CD14-positive monocyte (primary cell): ENCODE measurements at regions not wholly inside any gene's neighbourhood (a gene's known extent, or its start where the extent isn't known, plus 50 kb on each side); places are given as distances from the start of the nearest gene placed in this dataset.

Experiments
- DNase-seq, 3 donors: peaks; one replicate each; pipeline ENCODE4 v3.0.0-alpha.2; 2011 to 2022
- H2AFZ ChIP-seq: 2 replicates; pipeline ENCODE4 v1.6.0; 2012; ENCODE audit warnings: mild to moderate bottlenecking, low read depth, low read length, inconsistent platforms; ENCODE audit not compliant: insufficient read depth, poor library complexity, severe bottlenecking
- H3K27ac ChIP-seq, 2 donors: 1 replicate in 1 of 2; 2 replicates in 1 of 2; pipeline ENCODE4 v1.5.1; 2012 to 2013; ENCODE audit warnings: low read length in 2 of 2, control low read depth in 1 of 2, inconsistent platforms in 1 of 2, low read depth in 1 of 2, mild to moderate bottlenecking in 1 of 2
- H3K27me3 ChIP-seq, 2 donors: one replicate each; pipeline versions ENCODE4 v1.6.0 to v1.6.1; 2011 to 2013; ENCODE audit warnings: low read length in 2 of 2; ENCODE audit not compliant: control insufficient read depth in 2 of 2, insufficient read depth in 2 of 2
- H3K36me3 ChIP-seq, 2 donors: replicated peaks in 1 of 2; 1 replicate in 1 of 2; 2 replicates in 1 of 2; pipeline versions ENCODE4 v1.5.1 to v1.6.1; 2012 to 2013; ENCODE audit warnings: low read length in 2 of 2, control low read depth in 1 of 2, inconsistent platforms in 1 of 2, mild to moderate bottlenecking in 1 of 2; ENCODE audit not compliant: insufficient read depth in 2 of 2, control insufficient read depth in 1 of 2
- H3K4me1 ChIP-seq, 2 donors: 1 replicate in 1 of 2; 2 replicates in 1 of 2; pipeline versions ENCODE4 v1.5.1 to v1.6.1; 2012 to 2013; ENCODE audit warnings: low read length in 2 of 2, control low read depth in 1 of 2, inconsistent platforms in 1 of 2, mild to moderate bottlenecking in 1 of 2, moderate library complexity in 1 of 2; ENCODE audit not compliant: insufficient read depth in 2 of 2, control insufficient read depth in 1 of 2
- H3K4me2 ChIP-seq: replicated peaks from 2 replicates; pipeline ENCODE3; 2012; ENCODE audit warnings: low read length, moderate library complexity, mild to moderate bottlenecking; ENCODE audit not compliant: poor library complexity, severe bottlenecking; ENCODE audit errors: extremely low read depth
- H3K4me3 ChIP-seq, 3 experiments: fragments of 200-600 bp in 1 of 3; sonication (generic) in 1 of 3; replicated peaks in 1 of 3; 1 replicate in 2 of 3; 2 replicates in 1 of 3; pipeline ENCODE4 v1.5.1; 2011 to 2013; ENCODE audit warnings: low read length in 3 of 3, mild to moderate bottlenecking in 3 of 3, control low read depth in 2 of 3, low read depth in 2 of 3, inconsistent platforms in 1 of 3, moderate library complexity in 1 of 3
- H3K79me2 ChIP-seq: 2 replicates; pipeline ENCODE4 v1.6.0; 2012; ENCODE audit warnings: mild to moderate bottlenecking, control low read depth, inconsistent platforms, low read length, moderate library complexity; ENCODE audit not compliant: insufficient read depth
- H3K9ac ChIP-seq: 2 replicates; pipeline ENCODE4 v1.6.0; 2017; ENCODE audit warnings: low read length, mild to moderate bottlenecking; ENCODE audit not compliant: insufficient read depth, poor library complexity, severe bottlenecking
- H3K9me3 ChIP-seq, 2 donors: replicated peaks in 1 of 2; 1 replicate in 1 of 2; 2 replicates in 1 of 2; pipeline versions ENCODE4 v1.5.1 to v1.6.1; 2012 to 2013; ENCODE audit warnings: low read length in 2 of 2, control low read depth in 1 of 2; ENCODE audit not compliant: control insufficient read depth in 1 of 2, insufficient read depth in 1 of 2
- H4K20me1 ChIP-seq: 2 replicates; pipeline ENCODE4 v1.6.0; 2012; ENCODE audit warnings: mild to moderate bottlenecking, low read length, control low read depth, moderate library complexity; ENCODE audit not compliant: insufficient read depth
- H3K27ac Mint-ChIP-seq, 7 donors: one replicate each; pipeline ENCODE4 v1.8.0; 2020; ENCODE audit warnings: mild to moderate bottlenecking in 7 of 7, mixed read lengths in 7 of 7, moderate library complexity in 6 of 7, inconsistent platforms in 2 of 7
- H3K27me3 Mint-ChIP-seq, 3 donors: one replicate each; pipeline ENCODE4 v1.8.0; 2021 to 2022; ENCODE audit warnings: low read depth in 3 of 3, mild to moderate bottlenecking in 3 of 3, mixed read lengths in 3 of 3, moderate library complexity in 3 of 3, inconsistent platforms in 1 of 3
- H3K36me3 Mint-ChIP-seq, 2 donors: one replicate each; pipeline ENCODE4 v1.8.0; 2020; ENCODE audit warnings: mixed read lengths in 2 of 2, inconsistent platforms in 1 of 2, mild to moderate bottlenecking in 1 of 2
- H3K4me1 Mint-ChIP-seq: one replicate; pipeline ENCODE4 v1.8.0; 2020; ENCODE audit warnings: mild to moderate bottlenecking, mixed read lengths
- H3K4me3 Mint-ChIP-seq, 2 donors: one replicate each; pipeline ENCODE4 v1.8.0; 2020; ENCODE audit warnings: mild to moderate bottlenecking in 2 of 2, mixed read lengths in 2 of 2, moderate library complexity in 1 of 2
- H3K9me3 Mint-ChIP-seq, 7 donors: one replicate each; pipeline ENCODE4 v1.8.0; 2020 to 2022; ENCODE audit warnings: mixed read lengths in 7 of 7, mild to moderate bottlenecking in 6 of 7, moderate library complexity in 6 of 7, inconsistent platforms in 2 of 7
- CTCF ChIP-seq: fragments of 200-600 bp; IDR thresholded peaks from one replicate; pipeline ENCODE4 v1.8.0; 2022; ENCODE audit warnings: antibody characterized with exemption, mild to moderate bottlenecking
- WGBS: methylation state at CpG from one replicate; pipeline ENCODE4 v1.1.5; 2013; ENCODE audit warnings: missing lambda C conversion rate; ENCODE audit not compliant: insufficient coverage; 5-methylcytosine and 5-hydroxymethylcytosine counted together
- intact Hi-C, 2 donors: fragments of 100-400 bp; cut with micrococcal nuclease; formaldehyde crosslinking; loops; one replicate each; pipeline versions ENCODE4 v1.15.0 to v1.15.1; 2023

GRCh38 chr5:136639616-136640015 is 274.3 kb upstream of the TRPC7 start:
- no peaks in the 10 kb centered on the region for H3K36me3 ChIP-seq
- no peak overlapping the region for H3K27ac Mint-ChIP-seq
- no peaks in the 10 kb centered on the region for H3K4me1 Mint-ChIP-seq
- H3K4me1 ChIP-seq: no peaks in the 10 kb centered on the region
- no peak for DNase-seq
- TF ChIP-seq CTCF: no peak
- 92% methylated on average over 3 of the region's 3 CpGs for WGBS
- intact Hi-C loops: no loop called here
- H3K9ac ChIP-seq: no peak overlapping the region
- H2AFZ ChIP-seq: no peak overlapping the region
- H3K9me3 ChIP-seq: peaks cover 0 to 3% of the 10 kb centered on the region in 2 donors
- no peak overlapping the region for H3K4me3 Mint-ChIP-seq
- H3K27me3 Mint-ChIP-seq: peaks cover 0 to 2% (median 0%) of the 10 kb centered on the region in 3 donors
- H3K9me3 Mint-ChIP-seq: peaks cover 0 to 3% (median 0%) of the 10 kb centered on the region in 7 donors
- H3K79me2 ChIP-seq: no peaks in the 10 kb centered on the region
- no peaks in the 10 kb centered on the region for H3K36me3 Mint-ChIP-seq
- no peak overlapping the region for H3K4me3 ChIP-seq
- no peak overlapping the region for H3K27ac ChIP-seq
- no peak overlapping the region for H3K4me2 ChIP-seq
- H4K20me1 ChIP-seq: no peaks in the 10 kb centered on the region
- no peaks in the 10 kb centered on the region for H3K27me3 ChIP-seq

- Histone ChIP-seq H3K27me3 (no peaks in the 10 kb centered on the region), H3K4me1 (no peaks in the 10 kb centered on the region), H3K27ac (no peak overlapping the region), H2AFZ (no peak overlapping the region), H4K20me1 (no peaks in the 10 kb centered on the region), H3K4me2 (no peak overlapping the region), H3K4me3 (no peak overlapping the region), H3K9ac (no peak overlapping the region), H3K9me3 (no peaks in the 10 kb centered on the region), H3K79me2 (no peaks in the 10 kb centered on the region), H3K36me3 (no peaks in the 10 kb centered on the region)
- WGBS: no CpG with 5 or more reads among the region's 1 CpG
- DNase-seq: no peak
- Mint-ChIP-seq H3K27me3 (peaks cover 0 to 2% (median 1%) of the 10 kb centered on the region in 3 donors), H3K27ac (no peak overlapping the region), H3K4me3 (no peak overlapping the region), H3K36me3 (no peaks in the 10 kb centered on the region), H3K4me1 (no peaks in the 10 kb centered on the region), H3K9me3 (peaks cover 0 to 3% (median 0%) of the 10 kb centered on the region in 7 donors)
- intact Hi-C loops: no loop called here
- no peak for TF ChIP-seq CTCF
Observed at GRCh38 chr5:136638084-136638483, 272.7 kb upstream of the TRPC7 start.
